Esophagus (tissue), 2 donors: ENCODE measurements at regions not wholly inside any gene's neighbourhood (a gene's known extent, or its start where the extent isn't known, plus 50 kb on each side); places are given as distances from the start of the nearest gene placed in this dataset.
"Not testable (repeated sequence)": the region's sequence is repeated elsewhere in the genome, so short reads cannot be mapped to it uniquely, and the experiment has no call there.

Experiments used
- H3K27ac ChIP-seq, 2 donors: one replicate each; pipeline ENCODE4 v1.5.1; 2013; ENCODE audit warnings: low read depth in 2 of 2, mild to moderate bottlenecking in 2 of 2, inconsistent platforms in 1 of 2, low read length in 1 of 2, moderate library complexity in 1 of 2
- H3K27me3 ChIP-seq, 2 donors: one replicate each; pipeline ENCODE4 v1.6.1; 2013; ENCODE audit warnings: low read length in 2 of 2, control low read depth in 1 of 2, mild to moderate bottlenecking in 1 of 2; ENCODE audit not compliant: insufficient read depth in 2 of 2, control insufficient read depth in 1 of 2
- H3K36me3 ChIP-seq, 2 donors: one replicate each; pipeline ENCODE4 v1.6.1; 2013; ENCODE audit warnings: low read length in 1 of 2; ENCODE audit not compliant: control insufficient read depth in 2 of 2, insufficient read depth in 2 of 2
- H3K4me1 ChIP-seq, 2 donors: one replicate each; pipeline ENCODE4 v1.6.1; 2013; ENCODE audit warnings: low read length in 1 of 2; ENCODE audit not compliant: control insufficient read depth in 2 of 2, insufficient read depth in 2 of 2
- H3K4me3 ChIP-seq, 2 donors: one replicate each; pipeline ENCODE4 v1.5.1; 2013; ENCODE audit warnings: low read length in 2 of 2, mild to moderate bottlenecking in 2 of 2, low read depth in 1 of 2, moderate library complexity in 1 of 2
- H3K9me3 ChIP-seq, 2 donors: one replicate each; pipeline ENCODE4 v1.6.1; 2013; ENCODE audit warnings: mild to moderate bottlenecking in 2 of 2, low read depth in 1 of 2, low read length in 1 of 2, moderate library complexity in 1 of 2; ENCODE audit not compliant: control insufficient read depth in 2 of 2, insufficient read depth in 1 of 2
- WGBS, 2 donors: extraction: QIAGEN DNeasy Blood & Tissue Kit; methylation state at CpG; one replicate each; pipeline ENCODE4 v1.1.7; 2013; 5-methylcytosine and 5-hydroxymethylcytosine counted together
- donor health status: healthy with polysubstance abuse.
- donor health status: Bipolar disorder and iron deficiency.

GRCh38 chr1:232344791-232345399, 285.0 kb downstream of the SIPA1L2 start:
- H3K36me3 ChIP-seq, result no peaks in the 10 kb centered on the region
- no peaks in the 10 kb centered on the region for H3K9me3 ChIP-seq
- no peak overlapping the region for H3K4me3 ChIP-seq
- H3K27ac ChIP-seq, result no peak overlapping the region
- WGBS, 2 donors, result 70 to 76% methylated on average over 4 of the region's 4 CpGs
- no peaks in the 10 kb centered on the region for H3K27me3 ChIP-seq
- no peaks in the 10 kb centered on the region for H3K4me1 ChIP-seq

- not testable (repeated sequence) for H3K9me3 ChIP-seq, H3K4me1 ChIP-seq, H3K36me3 ChIP-seq, H3K4me3 ChIP-seq, H3K27me3 ChIP-seq, H3K27ac ChIP-seq
- WGBS, 2 donors, result 92 to 94% methylated on average over 2 of the region's 3 CpGs
Measured at GRCh38 chr1:232344186-232344585, 285.7 kb downstream of the SIPA1L2 start.

DNA sequence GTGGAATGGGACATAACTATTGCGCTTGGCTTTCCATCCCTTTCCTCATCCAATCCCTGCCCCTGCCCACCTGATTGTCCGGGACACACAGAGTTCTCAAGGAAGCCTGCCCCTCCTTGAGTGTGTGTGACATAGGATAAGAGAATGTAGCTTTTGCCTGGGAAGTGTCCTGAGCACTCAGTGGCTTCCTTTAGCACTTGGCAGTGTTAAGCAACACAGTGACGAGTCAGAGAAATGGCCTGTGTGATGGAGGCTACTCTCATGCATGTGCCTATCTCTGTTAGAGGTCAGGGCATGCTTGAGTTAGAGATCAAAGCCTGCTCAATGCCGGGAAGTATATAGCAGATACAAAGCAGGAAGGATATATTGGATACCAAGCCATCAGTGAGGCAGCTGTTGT, 289.5 kb downstream of the SIPA1L2 start:
- 84 to 85% methylated on average over 4 of the region's 4 CpGs for WGBS, 2 donors
- H3K27me3 ChIP-seq, result no peaks in the 10 kb centered on the region
- no peaks in the 10 kb centered on the region for H3K36me3 ChIP-seq
- H3K4me3 ChIP-seq, result no peak overlapping the region
- no peak overlapping the region for H3K27ac ChIP-seq
- peaks cover 0 to 2% of the 10 kb centered on the region in 2 donors for H3K9me3 ChIP-seq
- peaks cover 0 to 4% of the 10 kb centered on the region in 2 donors for H3K4me1 ChIP-seq

- Histone ChIP-seq H3K27me3 (no peaks in the 10 kb centered on the region), H3K4me1 (peaks cover 2 to 17% of the 10 kb centered on the region in 2 donors), H3K9me3 (peaks cover 0 to 2% of the 10 kb centered on the region in 2 donors), H3K27ac (no peak overlapping the region), H3K36me3 (no peaks in the 10 kb centered on the region), H3K4me3 (no peak overlapping the region)
- WGBS, 2 donors, result 61 to 79% methylated on average over 2 of the region's 2 CpGs
Measured at GRCh38 chr1:232339073-232339472, 290.9 kb downstream of the SIPA1L2 start.

- H3K9me3 ChIP-seq, result peaks cover 0 to 2% of the 10 kb centered on the region in 2 donors
- WGBS, 2 donors, result 67 to 78% methylated on average over 4 of the region's 4 CpGs
- peak overlapping the region; percentile 83 to 89 for H3K27ac ChIP-seq
- no peaks in the 10 kb centered on the region for H3K36me3 ChIP-seq
- H3K4me3 ChIP-seq, result no peak overlapping the region
- peaks cover 5 to 21% of the 10 kb centered on the region in 2 donors for H3K4me1 ChIP-seq
- no peaks in the 10 kb centered on the region for H3K27me3 ChIP-seq
Measured at GRCh38 chr1:232335741-232336293, 294.1 kb downstream of the SIPA1L2 start.

DNA sequence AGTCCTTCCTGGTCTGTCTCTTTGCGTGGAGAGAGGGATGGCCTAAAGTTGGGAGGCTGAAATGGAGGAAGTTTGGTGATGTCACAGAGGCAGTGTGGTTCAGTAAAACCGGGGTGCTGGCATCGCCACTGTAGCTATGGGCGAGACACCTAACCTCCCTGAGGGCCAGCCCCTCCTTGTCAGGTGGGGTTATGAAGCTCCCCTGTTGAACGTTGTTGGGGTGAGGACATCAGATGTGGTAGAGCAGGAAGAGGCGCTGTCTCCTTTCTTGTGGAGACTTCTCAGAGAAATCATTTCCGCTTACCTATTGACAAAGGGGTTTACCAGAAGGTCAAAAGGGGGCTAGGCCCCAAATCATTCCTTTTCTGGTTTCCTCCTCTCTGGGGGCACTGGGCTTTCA, 294.7 kb downstream of the SIPA1L2 start:
- Histone ChIP-seq H3K27me3 (no peaks in the 10 kb centered on the region), H3K9me3 (peaks cover 0 to 2% of the 10 kb centered on the region in 2 donors), H3K4me1 (peaks cover 5 to 21% of the 10 kb centered on the region in 2 donors), H3K36me3 (no peaks in the 10 kb centered on the region), H3K4me3 (no peak overlapping the region), H3K27ac (peak overlapping the region; percentile 83 to 89)
- WGBS, 2 donors, result 58 to 59% methylated on average over 7 of the region's 7 CpGs

DNA sequence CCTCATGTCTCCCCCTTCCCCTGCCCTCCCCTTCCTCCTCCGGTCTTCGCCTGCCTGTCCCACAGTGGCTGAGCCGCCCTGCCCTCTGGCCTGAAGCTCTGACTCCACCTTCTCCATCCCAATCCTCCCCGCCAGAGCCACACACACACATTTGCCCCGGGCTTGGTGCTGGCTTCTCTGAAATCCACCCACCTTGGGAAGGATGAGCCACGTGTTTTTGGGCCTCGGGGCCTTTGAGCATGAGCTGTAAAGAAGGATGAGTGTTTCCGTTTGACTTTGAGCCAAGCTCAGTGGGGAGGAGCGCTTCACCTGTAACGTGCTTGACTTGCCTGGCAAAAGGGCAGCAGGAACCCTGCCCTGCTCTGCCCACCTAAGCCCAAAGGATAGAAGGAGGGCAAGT, 295.1 kb downstream of the SIPA1L2 start:
- H3K4me1 ChIP-seq, result peaks cover 5 to 21% of the 10 kb centered on the region in 2 donors
- WGBS, 2 donors, result 52 to 68% methylated on average over 10 of the region's 10 CpGs
- H3K36me3 ChIP-seq, result no peaks in the 10 kb centered on the region

GRCh38 chr1:232334246-232334645, 295.7 kb downstream of the SIPA1L2 start:
- Histone ChIP-seq H3K27me3 (no peaks in the 10 kb centered on the region), H3K4me1 (peaks cover 5 to 25% of the 10 kb centered on the region in 2 donors), H3K27ac (peak overlapping the region; percentile 55 to 83), H3K4me3 (no peak overlapping the region), H3K36me3 (no peaks in the 10 kb centered on the region), H3K9me3 (peaks cover 0 to 2% of the 10 kb centered on the region in 2 donors)
- WGBS, 2 donors, result 61 to 77% methylated on average over 3 of the region's 3 CpGs

More for the DNA sequence above, 295.1 kb downstream of the SIPA1L2 start:
- Histone ChIP-seq H3K27ac (peak overlapping the region; percentile 83 to 89), H3K27me3 (no peaks in the 10 kb centered on the region), H3K4me3 (no peak overlapping the region), H3K9me3 (peaks cover 0 to 2% of the 10 kb centered on the region in 2 donors)

DNA sequence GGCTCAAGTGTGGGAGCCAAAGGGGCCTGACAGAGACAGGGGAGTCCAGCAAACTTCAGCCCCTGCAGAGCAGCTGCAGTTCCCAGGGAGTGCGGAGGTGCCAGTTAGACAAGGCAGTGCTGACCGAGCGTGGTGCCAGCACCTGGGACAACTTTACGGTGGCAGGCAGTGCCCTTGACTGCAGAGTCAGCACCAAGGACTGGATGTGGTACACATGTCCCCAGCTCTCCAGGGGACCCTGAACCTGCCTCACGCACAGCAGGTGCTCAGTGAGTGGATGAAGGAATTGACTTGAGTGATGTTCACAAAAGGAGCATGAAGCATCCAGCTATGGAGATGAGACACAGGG, 296.5 kb downstream of the SIPA1L2 start:
- Histone ChIP-seq H3K36me3 (no peaks in the 10 kb centered on the region), H3K27ac (no peak overlapping the region), H3K4me1 (peaks cover 5 to 26% of the 10 kb centered on the region in 2 donors), H3K4me3 (no peak overlapping the region), H3K9me3 (peaks cover 0 to 2% of the 10 kb centered on the region in 2 donors), H3K27me3 (no peaks in the 10 kb centered on the region)
- 97 to 98% methylated on average over 5 of the region's 5 CpGs for WGBS, 2 donors
